HEK293T (cell line): ENCODE measurements at regions not wholly inside any gene's neighbourhood (a gene's known extent, or its start where the extent isn't known, plus 50 kb on each side); places are given as distances from the start of the nearest gene placed in this dataset.
"Not testable (repeated sequence)": the region's sequence is repeated elsewhere in the genome, so short reads cannot be mapped to it uniquely, and the experiment has no call there.

ENCODE experiments used
- CTCF ChIA-PET: fragments of 350-600 bp; formaldehyde crosslinking; extraction: SDS; loops from one replicate; lab custom pipeline; 2021; ENCODE audit warnings: antibody characterized with exemption, inconsistent platforms; lab: Yijun Ruan, JAX
- POLR2A ChIA-PET: fragments of 350-600 bp; formaldehyde crosslinking; extraction: SDS; loops from one replicate; lab custom pipeline; 2020; ENCODE audit warnings: antibody characterized with exemption, inconsistent platforms; lab: Yijun Ruan, JAX
- DNase-seq: peaks from one replicate; pipeline ENCODE4 v3.0.0; 2012; ENCODE audit warnings: mixed read lengths; ENCODE audit errors: extremely low spot score

- DNase-seq, POLR2A ChIA-PET, CTCF ChIA-PET: not testable (repeated sequence)
Observed at GRCh38 chr1:83405789-83406188, 593.1 kb downstream of the TTLL7 start.

GRCh38 chr1:83403500-83403899 is 595.4 kb downstream of the TTLL7 start:
- CTCF ChIA-PET, DNase-seq, POLR2A ChIA-PET: not testable (repeated sequence)

GRCh38 chr1:83401146-83401545 is 597.8 kb downstream of the TTLL7 start:
- CTCF ChIA-PET, DNase-seq, POLR2A ChIA-PET: not testable (repeated sequence)

- DNase-seq, CTCF ChIA-PET: not testable (repeated sequence)
Observed at GRCh38 chr1:83400173-83400572, 598.8 kb downstream of the TTLL7 start.

GRCh38 chr1:83398125-83398524 is 600.8 kb downstream of the TTLL7 start:
- DNase-seq, CTCF ChIA-PET, POLR2A ChIA-PET: not testable (repeated sequence)

More at GRCh38 chr1:83400173-83400572, 598.8 kb downstream of the TTLL7 start:
- POLR2A ChIA-PET: not testable (repeated sequence)

- POLR2A ChIA-PET, CTCF ChIA-PET: not testable (repeated sequence)
Observed at GRCh38 chr1:83395130-83395529, 603.8 kb downstream of the TTLL7 start.

GRCh38 chr1:83386946-83387345 is 612.0 kb downstream of the TTLL7 start:
- CTCF ChIA-PET, DNase-seq, POLR2A ChIA-PET: not testable (repeated sequence)

More at GRCh38 chr1:83395130-83395529, 603.8 kb downstream of the TTLL7 start:
- DNase-seq: not testable (repeated sequence)

- DNase-seq, CTCF ChIA-PET, POLR2A ChIA-PET: not testable (repeated sequence)
Observed at GRCh38 chr1:83383107-83383506, 615.8 kb downstream of the TTLL7 start.

GRCh38 chr1:83373018-83373417 is 625.9 kb downstream of the TTLL7 start:
- POLR2A ChIA-PET, CTCF ChIA-PET, DNase-seq: not testable (repeated sequence)

GRCh38 chr1:83369853-83370252 is 629.1 kb downstream of the TTLL7 start:
- CTCF ChIA-PET, POLR2A ChIA-PET, DNase-seq: not testable (repeated sequence)

- POLR2A ChIA-PET, DNase-seq, CTCF ChIA-PET: not testable (repeated sequence)
Observed at GRCh38 chr1:83365320-83365719, 633.6 kb downstream of the TTLL7 start.

GRCh38 chr1:83345375-83345774 is 653.6 kb downstream of the TTLL7 start:
- POLR2A ChIA-PET, DNase-seq, CTCF ChIA-PET: not testable (repeated sequence)

GRCh38 chr1:83343767-83344166 is 655.2 kb downstream of the TTLL7 start:
- POLR2A ChIA-PET, DNase-seq, CTCF ChIA-PET: not testable (repeated sequence)

GRCh38 chr1:83342995-83343394 is 655.9 kb downstream of the TTLL7 start:
- CTCF ChIA-PET: interaction anchor here (0.7 kb wide), 1 partner anchor 781 kb away, joined by 3 read pairs; no protein-coding TSS in a partner anchor
- POLR2A ChIA-PET, DNase-seq: not testable (repeated sequence)

- POLR2A ChIA-PET, DNase-seq, CTCF ChIA-PET: not testable (repeated sequence)
Observed at GRCh38 chr1:83332308-83332707, 666.6 kb downstream of the TTLL7 start.
